Natural killer cell (primary cell): ENCODE measurements at regions not wholly inside any gene's neighbourhood (a gene's known extent, or its start where the extent isn't known, plus 50 kb on each side); places are given as distances from the start of the nearest gene placed in this dataset.

Source experiments
- ATAC-seq, 3 donors: fragments of 150-1000 bp in 2 of 3; fragments of 200-7000 bp in 1 of 3; cut with Tn5 transposase; 1 replicate in 1 of 3; 2 replicates in 2 of 3; pipeline ENCODE4 v1.10.0; 2021; ENCODE audit warnings: mild to moderate bottlenecking in 2 of 3, moderate library complexity in 2 of 3
- DNase-seq, 2 donors: peaks; one replicate each; pipeline versions ENCODE4 v3.0.0 to v3.0.0-alpha.2; 2013 to 2021; ENCODE audit warnings: mixed read lengths in 1 of 2
- H3K27ac ChIP-seq: one replicate; pipeline ENCODE4 v1.5.1; 2013; ENCODE audit warnings: mild to moderate bottlenecking, low read length
- H3K27me3 ChIP-seq: one replicate; pipeline ENCODE4 v1.6.1; 2013; ENCODE audit warnings: low read length; ENCODE audit not compliant: control insufficient read depth, insufficient read depth
- H3K36me3 ChIP-seq: one replicate; pipeline ENCODE4 v1.6.1; 2013; ENCODE audit warnings: low read length; ENCODE audit not compliant: control insufficient read depth, insufficient read depth
- H3K4me1 ChIP-seq: one replicate; pipeline ENCODE4 v1.6.1; 2013; ENCODE audit warnings: low read length; ENCODE audit not compliant: control insufficient read depth, insufficient read depth
- H3K4me3 ChIP-seq: one replicate; pipeline ENCODE4 v1.5.1; 2013; ENCODE audit warnings: low read length
- H3K9me3 ChIP-seq: one replicate; pipeline ENCODE4 v1.6.1; 2013; ENCODE audit warnings: low read length; ENCODE audit not compliant: control insufficient read depth, insufficient read depth
- H3K27ac Mint-ChIP-seq, 2 donors: one replicate each; pipeline ENCODE4 v1.8.0; 2022; ENCODE audit warnings: mild to moderate bottlenecking in 2 of 2, mixed read lengths in 2 of 2, moderate library complexity in 1 of 2
- H3K27me3 Mint-ChIP-seq, 2 donors: one replicate each; pipeline ENCODE4 v1.8.0; 2022; ENCODE audit warnings: low read depth in 2 of 2, mixed read lengths in 2 of 2
- H3K36me3 Mint-ChIP-seq: one replicate; pipeline ENCODE4 v1.8.0; 2022; ENCODE audit warnings: mixed read lengths
- H3K4me1 Mint-ChIP-seq, 2 donors: one replicate each; pipeline ENCODE4 v1.8.0; 2022; ENCODE audit warnings: mixed read lengths in 2 of 2
- H3K4me3 Mint-ChIP-seq: one replicate; pipeline ENCODE4 v1.8.0; 2022; ENCODE audit warnings: mild to moderate bottlenecking, moderate library complexity, mixed read lengths
- H3K9me3 Mint-ChIP-seq, 2 donors: one replicate each; pipeline ENCODE4 v1.8.0; 2022; ENCODE audit warnings: mixed read lengths in 2 of 2
- WGBS: methylation state at CpG from one replicate; pipeline ENCODE4 v1.1.7; 2013; ENCODE audit warnings: missing lambda C conversion rate; ENCODE audit not compliant: insufficient coverage; 5-methylcytosine and 5-hydroxymethylcytosine counted together
- intact Hi-C: fragments of 100-400 bp; cut with micrococcal nuclease; formaldehyde crosslinking; loops from one replicate; pipeline ENCODE4 v1.14.2; 2022
- TF ChIP-seq, protein P1 (sequence below): fragments of 200-600 bp; IDR thresholded peaks from one replicate; pipeline ENCODE4 v1.8.0; 2022; ENCODE audit warnings: antibody characterized with exemption

DNA sequence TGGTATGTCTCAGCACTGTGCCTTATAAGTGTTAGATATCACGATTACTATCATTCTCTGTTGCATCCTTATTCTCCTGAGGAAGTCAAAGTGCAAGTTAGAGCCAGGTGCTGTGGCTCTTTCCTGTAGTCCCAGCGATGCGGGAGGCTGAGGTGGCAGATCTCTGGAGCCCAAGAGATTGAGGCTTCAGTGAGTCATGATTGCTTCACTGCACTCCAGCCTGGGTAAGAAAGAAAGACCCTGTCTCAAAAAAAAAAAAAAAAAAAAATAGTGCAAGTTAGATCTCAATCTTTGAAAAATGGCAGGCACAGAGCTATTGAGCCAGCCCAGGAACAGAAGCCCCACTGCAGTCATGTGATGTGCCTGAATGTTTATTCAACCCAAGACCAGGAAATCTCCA is 147.8 kb upstream of the POGK start:
- WGBS: 91% methylated on average over 3 of the region's 3 CpGs
- Histone ChIP-seq H3K36me3 (no peaks in the 10 kb centered on the region), H3K27ac (no peak overlapping the region), H3K9me3 (no peaks in the 10 kb centered on the region), H3K4me1 (no peaks in the 10 kb centered on the region), H3K4me3 (no peak overlapping the region), H3K27me3 (peaks cover 5% of the 10 kb centered on the region)
- H3K4me1 Mint-ChIP-seq: no peaks in the 10 kb centered on the region
- DNase-seq (no peak), ATAC-seq (no peak)
- no peak overlapping the region for H3K27ac Mint-ChIP-seq
- H3K4me3 Mint-ChIP-seq: no peak overlapping the region
- H3K36me3 Mint-ChIP-seq: no peaks in the 10 kb centered on the region
- H3K27me3 Mint-ChIP-seq: peaks cover 8 to 11% of the 10 kb centered on the region in 2 donors
- peaks cover 0 to 3% of the 10 kb centered on the region in 2 donors for H3K9me3 Mint-ChIP-seq
- intact Hi-C loops: no loop called here
- TF ChIP-seq, protein P1, sequence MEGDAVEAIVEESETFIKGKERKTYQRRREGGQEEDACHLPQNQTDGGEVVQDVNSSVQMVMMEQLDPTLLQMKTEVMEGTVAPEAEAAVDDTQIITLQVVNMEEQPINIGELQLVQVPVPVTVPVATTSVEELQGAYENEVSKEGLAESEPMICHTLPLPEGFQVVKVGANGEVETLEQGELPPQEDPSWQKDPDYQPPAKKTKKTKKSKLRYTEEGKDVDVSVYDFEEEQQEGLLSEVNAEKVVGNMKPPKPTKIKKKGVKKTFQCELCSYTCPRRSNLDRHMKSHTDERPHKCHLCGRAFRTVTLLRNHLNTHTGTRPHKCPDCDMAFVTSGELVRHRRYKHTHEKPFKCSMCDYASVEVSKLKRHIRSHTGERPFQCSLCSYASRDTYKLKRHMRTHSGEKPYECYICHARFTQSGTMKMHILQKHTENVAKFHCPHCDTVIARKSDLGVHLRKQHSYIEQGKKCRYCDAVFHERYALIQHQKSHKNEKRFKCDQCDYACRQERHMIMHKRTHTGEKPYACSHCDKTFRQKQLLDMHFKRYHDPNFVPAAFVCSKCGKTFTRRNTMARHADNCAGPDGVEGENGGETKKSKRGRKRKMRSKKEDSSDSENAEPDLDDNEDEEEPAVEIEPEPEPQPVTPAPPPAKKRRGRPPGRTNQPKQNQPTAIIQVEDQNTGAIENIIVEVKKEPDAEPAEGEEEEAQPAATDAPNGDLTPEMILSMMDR: no peak

DNA sequence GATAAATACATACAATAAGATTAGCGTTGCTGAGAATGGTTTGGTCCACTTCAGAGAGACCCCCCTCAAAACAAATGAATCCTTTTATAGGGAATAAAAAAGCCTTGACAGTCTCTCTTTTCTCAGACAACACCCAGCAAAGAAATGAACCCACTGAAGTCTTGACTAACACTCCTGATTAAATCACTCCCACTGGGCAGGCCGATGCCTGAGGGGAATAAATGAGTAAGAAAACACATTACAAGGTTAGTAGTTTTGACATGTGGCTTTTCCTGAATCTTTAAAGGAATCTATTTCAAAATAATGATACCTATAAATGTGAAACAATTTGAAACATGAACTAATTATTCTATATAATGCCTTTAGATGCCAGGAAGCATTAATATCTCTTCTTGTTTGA is 146.9 kb upstream of the POGK start:
- no peaks in the 10 kb centered on the region for H3K36me3 Mint-ChIP-seq
- no peak for DNase-seq
- no peak for ATAC-seq
- no peak overlapping the region for H3K27ac Mint-ChIP-seq
- no peak overlapping the region for H3K4me3 Mint-ChIP-seq
- H3K27me3 Mint-ChIP-seq: peaks cover 8 to 11% of the 10 kb centered on the region in 2 donors
- Histone ChIP-seq H3K4me1 (no peaks in the 10 kb centered on the region), H3K9me3 (no peaks in the 10 kb centered on the region), H3K27me3 (peaks cover 4% of the 10 kb centered on the region), H3K4me3 (no peak overlapping the region), H3K27ac (no peak overlapping the region), H3K36me3 (no peaks in the 10 kb centered on the region)
- intact Hi-C loops: no loop called here
- TF ChIP-seq, protein P1: no peak
- H3K9me3 Mint-ChIP-seq: peaks cover 0 to 3% of the 10 kb centered on the region in 2 donors
- 56% methylated on average over 1 of the region's 2 CpGs for WGBS
- no peaks in the 10 kb centered on the region for H3K4me1 Mint-ChIP-seq

DNA sequence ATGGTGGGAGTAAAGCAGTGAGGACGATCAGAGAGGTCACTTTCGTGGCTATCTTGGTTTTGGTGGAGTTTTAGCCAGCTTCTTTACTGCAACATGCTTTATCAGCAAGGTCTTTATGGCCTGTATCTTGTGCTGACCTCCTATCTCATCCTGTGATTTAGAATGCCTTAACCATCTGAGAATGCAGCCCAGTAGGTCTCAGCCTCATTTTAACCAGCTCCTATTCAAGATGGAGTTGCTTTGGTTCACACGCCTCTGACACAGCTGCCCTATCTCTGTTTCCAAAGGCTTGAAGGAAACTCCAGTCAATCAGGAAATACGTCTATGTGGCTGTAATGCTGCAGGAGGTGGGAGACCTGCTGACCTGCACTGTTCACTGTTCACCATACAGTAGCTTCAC is 146.1 kb upstream of the POGK start:
- peaks cover 7 to 8% of the 10 kb centered on the region in 2 donors for H3K27me3 Mint-ChIP-seq
- H3K4me3 Mint-ChIP-seq: no peak overlapping the region
- Histone ChIP-seq H3K4me3 (no peak overlapping the region), H3K27ac (no peak overlapping the region), H3K36me3 (no peaks in the 10 kb centered on the region), H3K4me1 (no peaks in the 10 kb centered on the region), H3K27me3 (no peaks in the 10 kb centered on the region), H3K9me3 (no peaks in the 10 kb centered on the region)
- intact Hi-C loops: no loop called here
- ATAC-seq (no peak), DNase-seq (no peak)
- no peak overlapping the region for H3K27ac Mint-ChIP-seq
- WGBS: 78% methylated on average over 4 of the region's 4 CpGs
- no peaks in the 10 kb centered on the region for H3K9me3 Mint-ChIP-seq
- H3K4me1 Mint-ChIP-seq: no peaks in the 10 kb centered on the region
- H3K36me3 Mint-ChIP-seq: no peaks in the 10 kb centered on the region
- TF ChIP-seq, protein P1: no peak

DNA sequence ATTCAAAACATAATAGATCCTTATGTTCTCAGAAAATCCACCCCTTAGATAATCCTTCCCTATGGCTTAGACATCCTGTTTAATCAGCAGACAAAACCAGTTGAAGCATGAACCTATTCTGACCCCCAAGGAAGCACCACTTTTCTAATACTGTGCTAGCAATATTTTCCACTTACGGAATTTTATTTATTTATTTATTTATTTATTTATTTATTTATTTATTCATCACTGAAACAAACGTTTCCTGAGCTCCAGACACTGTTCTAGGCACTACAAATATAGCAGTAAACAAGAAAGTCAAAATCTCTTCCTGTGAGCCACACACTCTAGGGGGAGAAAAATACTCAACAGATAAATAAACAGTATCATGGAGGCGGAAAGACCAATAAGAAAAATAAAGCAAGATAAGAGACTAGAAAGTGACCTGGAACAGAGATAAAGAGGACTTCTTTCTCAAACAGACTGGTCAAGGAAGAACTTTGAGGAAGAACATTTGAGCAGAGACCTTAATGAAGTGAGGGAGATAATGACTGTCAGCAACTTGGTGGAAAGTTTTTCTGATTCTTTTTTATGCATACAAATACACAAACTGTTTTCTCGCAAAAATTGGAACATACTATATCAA is 145.5 kb upstream of the POGK start:
- TF ChIP-seq, protein P1: no peak
- Mint-ChIP-seq H3K27ac (no peak overlapping the region), H3K4me1 (no peaks in the 10 kb centered on the region), H3K27me3 (peaks cover 7 to 8% of the 10 kb centered on the region in 2 donors), H3K36me3 (no peaks in the 10 kb centered on the region), H3K4me3 (no peak overlapping the region), H3K9me3 (no peaks in the 10 kb centered on the region)
- Histone ChIP-seq H3K4me1 (no peaks in the 10 kb centered on the region), H3K27ac (no peak overlapping the region), H3K36me3 (no peaks in the 10 kb centered on the region), H3K27me3 (no peaks in the 10 kb centered on the region), H3K4me3 (no peak overlapping the region), H3K9me3 (no peaks in the 10 kb centered on the region)
- WGBS: 100% methylated on average over 1 of the region's 4 CpGs
- ATAC-seq (no peak), DNase-seq (no peak)
- intact Hi-C loops: no loop called here
